ENCODE measurements at regions not wholly inside any gene's neighbourhood (a gene's known extent, or its start where the extent isn't known, plus 50 kb on each side); places are given as distances from the start of the nearest gene placed in this dataset.
"Not testable (repeated sequence)": the region's sequence is repeated elsewhere in the genome, so short reads cannot be mapped to it uniquely, and the experiment has no call there.

DNA sequence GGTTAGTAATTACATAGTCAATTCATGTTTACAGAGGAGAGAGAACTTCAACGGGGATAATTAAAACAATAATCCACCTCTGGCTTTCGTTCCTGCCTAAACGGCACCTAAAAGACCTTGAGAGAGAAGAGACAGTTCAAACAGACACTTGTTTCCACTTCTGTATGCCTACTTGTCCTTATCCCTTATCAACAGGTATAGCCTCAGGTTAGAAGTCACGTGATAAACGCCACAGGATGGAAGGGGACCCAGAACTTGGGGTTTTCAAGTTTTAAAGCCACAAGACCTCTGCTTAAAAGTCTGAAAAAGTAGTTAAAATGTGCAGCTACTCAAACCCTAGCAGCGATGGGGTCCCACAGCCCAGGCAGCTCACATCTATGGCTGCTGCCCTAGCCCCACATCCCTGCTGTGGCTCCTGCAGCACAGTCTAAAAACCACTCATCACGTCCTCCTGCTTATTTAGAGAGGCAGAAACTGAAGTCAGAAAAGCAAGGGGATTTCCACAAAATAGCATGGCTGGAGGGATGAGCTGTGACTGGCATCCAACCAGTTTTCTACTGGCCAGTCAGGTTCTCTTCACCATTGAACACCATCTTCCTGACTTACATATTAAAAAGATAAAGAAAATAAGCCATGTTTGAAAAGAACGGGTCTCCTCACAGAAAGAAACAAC lies 51.2 kb upstream of the SEC16B start:
- no peak for DNase-seq (ENCODE audit: low spot score)

DNA sequence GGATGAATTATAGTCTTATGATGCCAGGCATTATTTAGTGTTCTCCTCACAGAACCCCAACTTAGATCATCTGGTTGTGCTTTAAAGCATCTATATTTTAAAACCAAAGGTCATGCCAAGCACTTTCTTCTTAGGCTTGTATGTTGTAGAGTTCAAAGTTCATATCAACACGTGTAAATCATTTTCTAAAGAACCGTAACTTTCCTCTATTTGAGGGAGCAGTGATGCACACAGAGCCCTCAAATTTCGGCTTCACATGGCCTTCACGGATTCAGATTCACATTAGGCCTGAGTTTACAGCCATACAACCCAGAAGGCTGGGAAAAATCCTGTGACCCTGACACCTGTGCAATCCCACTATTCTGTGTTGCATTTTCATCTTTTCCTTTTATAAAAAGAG lies 52.1 kb upstream of the SEC16B start:
- no peak for DNase-seq (ENCODE audit: low spot score)

DNA sequence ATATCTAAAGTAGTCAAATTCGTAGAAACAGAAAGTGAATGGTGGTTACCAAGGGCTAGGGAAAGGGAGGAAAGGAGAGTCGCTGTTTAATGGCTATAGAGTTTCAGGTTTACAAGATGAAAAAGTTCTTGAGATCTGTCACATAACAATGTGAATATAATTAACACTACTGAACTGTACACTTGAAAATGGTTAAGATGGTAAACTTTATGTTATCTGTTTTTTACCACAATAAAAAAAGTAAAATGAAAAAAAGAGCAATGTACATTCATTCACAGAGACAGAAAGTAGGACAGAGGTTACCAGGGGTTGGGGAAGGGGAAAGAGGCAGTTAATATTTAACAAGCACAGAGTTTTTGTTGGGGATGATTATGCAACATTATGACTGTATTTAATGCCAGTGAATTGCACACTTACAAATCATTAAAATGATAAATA lies 53.3 kb upstream of the SEC16B start:
- DNase-seq (ENCODE audit: low spot score), result no peak

DNA sequence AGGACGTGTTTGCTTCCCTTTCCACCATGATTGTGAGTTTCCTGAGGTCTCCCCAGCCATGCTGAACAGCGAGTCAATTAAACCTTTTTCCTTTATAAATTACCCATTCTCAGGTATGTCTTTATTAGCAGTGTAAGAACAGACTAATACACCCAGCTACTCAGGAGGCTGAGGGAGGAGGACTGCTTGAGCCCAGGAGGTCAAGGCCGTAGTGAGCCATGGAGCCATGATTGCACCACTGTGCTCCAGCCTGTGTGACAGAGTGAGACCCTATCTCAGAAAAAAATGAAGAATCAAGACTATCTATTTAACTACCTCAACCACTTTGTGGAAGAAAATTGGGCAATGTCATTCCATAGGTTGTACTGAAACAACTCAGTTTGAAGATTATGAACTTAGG lies 54.6 kb upstream of the SEC16B start:
- no peak for DNase-seq (ENCODE audit: low spot score)

GRCh38 chr1:178025613-178026356 lies 55.9 kb upstream of the SEC16B start:
- DNase-seq (ENCODE audit: low spot score), result no peak

DNA sequence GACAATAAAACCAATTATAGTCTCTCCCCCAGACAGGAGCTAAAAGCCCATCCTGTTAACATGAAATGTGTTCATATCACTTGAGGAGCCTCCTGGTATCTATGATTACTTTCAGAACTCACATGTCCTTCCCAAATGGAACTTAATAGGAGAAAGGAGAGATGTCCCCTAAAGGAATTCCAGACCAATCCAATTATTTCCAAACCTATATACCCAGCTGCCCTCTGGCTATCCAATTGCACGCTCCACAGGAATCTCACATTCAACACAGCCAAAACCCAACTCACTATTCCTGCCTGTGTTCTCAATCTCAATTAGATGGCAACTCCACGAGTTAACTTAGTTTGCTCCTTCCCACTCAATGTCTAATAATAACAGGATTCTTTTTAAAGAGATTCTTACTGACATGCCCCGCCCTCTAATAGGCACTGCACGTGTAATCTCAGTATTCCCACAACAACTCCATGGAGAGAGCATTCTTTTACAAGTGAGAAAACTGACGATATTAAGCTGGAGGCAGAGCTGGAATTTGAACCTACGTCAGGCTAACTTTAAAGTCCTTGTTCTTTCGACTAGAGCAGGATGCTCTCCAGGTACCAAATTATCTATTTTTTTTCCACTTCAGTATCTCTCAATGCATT lies 59.1 kb upstream of the SEC16B start:
- no peak for DNase-seq (ENCODE audit: low spot score)

DNA sequence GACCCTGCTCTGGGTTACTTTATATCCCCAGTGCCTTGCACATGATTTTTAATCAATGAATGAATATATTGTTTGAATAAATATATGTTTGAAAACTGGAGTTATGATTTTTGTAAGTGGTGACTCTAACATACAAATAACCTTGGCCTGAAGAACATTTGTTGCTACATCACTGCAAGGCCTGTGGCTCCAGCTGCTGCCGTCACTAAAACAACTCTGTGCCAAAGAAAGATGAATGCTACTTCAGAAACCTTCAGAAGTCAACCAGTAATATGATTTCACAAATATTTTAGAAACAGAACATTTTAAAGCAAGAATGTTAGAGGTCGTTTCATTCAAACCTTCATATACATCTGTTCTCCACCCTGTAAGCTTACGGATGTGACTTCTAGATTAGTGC lies 60.6 kb upstream of the SEC16B start:
- no peak for DNase-seq (ENCODE audit: low spot score)

- DNase-seq (ENCODE audit: low spot score), result peak; percentile 78
These were observed 62.0 kb upstream of the RASAL2 start for GRCh38 chr1:178031856-178032320.

GRCh38 chr1:178033019-178033418 lies 60.9 kb upstream of the RASAL2 start:
- no peak for DNase-seq (ENCODE audit: low spot score)

DNA sequence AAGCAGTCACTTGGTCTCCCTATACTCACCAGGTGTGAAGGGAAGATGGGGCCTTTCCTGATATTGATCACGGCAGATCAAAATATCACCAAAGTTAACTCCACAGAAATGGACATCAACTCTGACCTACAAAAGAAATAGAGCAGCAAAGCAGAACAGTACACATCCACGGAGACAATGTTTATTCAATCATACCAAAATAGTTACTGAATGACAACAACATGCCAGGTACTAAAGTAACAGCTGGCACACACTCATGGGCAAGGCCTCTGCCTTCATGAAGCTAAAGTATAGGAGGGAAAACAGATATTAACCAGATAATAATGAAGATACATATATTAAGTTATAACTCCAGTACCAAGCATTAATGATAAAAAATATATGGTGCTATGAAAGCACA lies 59.2 kb upstream of the RASAL2 start:
- DNase-seq (ENCODE audit: low spot score), result no peak

DNA sequence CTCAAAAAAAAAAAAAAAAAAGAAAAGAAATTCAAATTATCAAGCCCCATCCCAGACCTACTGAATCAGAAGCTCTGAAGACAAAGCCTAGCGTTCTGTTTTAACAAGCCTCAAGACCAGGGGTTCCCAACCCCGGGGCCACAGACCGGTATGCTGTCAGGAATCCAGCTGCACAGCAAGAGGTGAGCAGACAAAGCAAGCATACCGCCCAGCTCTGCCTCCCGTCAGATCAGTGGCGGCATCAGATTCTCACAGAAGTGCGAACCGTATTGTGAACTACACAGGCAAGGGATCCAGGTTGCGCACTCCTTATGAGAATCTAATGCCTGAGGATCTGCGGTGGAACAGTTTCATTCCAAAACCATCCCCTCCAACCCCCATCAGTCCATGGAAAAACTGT lies 57.8 kb upstream of the RASAL2 start:
- no peak for DNase-seq (ENCODE audit: low spot score)

DNA sequence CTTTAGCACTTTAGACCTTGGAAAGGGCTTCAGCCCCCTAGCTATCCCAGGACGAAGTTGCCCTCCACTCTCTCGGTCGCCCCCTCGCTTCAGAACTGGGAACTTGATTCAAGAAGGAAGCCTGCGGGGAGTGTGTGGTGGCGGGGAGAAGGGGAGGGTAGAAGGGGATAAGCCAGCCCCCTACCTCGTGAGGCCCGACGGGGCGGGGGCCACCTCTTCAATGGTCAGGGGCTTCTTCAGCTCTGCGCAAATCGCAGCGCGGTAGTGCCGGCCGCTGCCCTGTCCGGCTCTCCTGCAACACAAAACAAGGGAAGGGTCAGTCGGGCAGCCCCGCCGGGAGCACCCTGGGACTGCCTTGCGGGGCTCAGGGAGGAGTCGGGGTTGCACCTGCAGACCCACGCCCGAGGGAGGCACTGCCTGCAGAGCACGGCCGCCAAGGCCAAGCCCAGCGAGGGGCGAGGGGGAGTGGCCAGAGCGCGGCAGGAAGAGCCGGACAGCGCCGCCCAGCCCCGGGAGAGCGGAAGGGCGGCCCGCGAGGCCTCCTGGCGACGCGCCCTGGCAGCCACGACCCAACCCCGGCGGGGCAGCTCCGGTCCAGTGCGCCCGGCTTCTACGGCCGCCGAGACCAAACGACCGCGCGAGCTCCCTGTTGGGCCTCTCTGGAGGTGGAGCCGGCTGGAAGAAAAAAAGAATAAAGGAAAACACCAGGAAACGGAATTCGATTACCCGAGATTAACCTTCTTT lies 56.2 kb upstream of the RASAL2 start:
- peak; percentile 80 for DNase-seq (ENCODE audit: low spot score)

GRCh38 chr1:178038372-178038771 lies 55.5 kb upstream of the RASAL2 start:
- DNase-seq (ENCODE audit: low spot score), result no peak

- DNase-seq (ENCODE audit: low spot score), result no peak
These were observed 54.0 kb upstream of the RASAL2 start for GRCh38 chr1:178039891-178040290.

DNA sequence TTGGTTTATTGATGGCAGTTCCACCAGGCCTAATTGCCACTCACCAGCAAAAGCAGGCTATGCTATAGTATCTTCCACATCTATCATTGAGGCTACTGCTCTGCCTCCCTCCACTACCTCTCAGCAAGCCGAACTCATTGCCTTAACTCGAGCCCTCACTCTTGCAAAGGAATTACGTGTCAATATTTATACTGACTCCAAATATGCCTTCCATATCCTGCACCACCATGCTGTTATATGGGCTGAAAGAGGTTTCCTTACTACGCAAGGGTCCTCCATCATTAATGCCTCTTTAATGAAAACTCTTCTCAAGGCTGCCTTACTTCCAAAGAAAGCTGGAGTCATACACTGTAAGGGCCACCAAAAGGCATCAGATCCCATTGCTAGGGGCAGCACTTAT lies 50.0 kb upstream of the RASAL2 start:
- DNase-seq (ENCODE audit: low spot score), result not testable (repeated sequence)

All from HuH-7 (cell line).